SU-DHL-6 (cell line): ENCODE measurements at regions not wholly inside any gene's neighbourhood (a gene's known extent, or its start where the extent isn't known, plus 50 kb on each side); places are given as distances from the start of the nearest gene placed in this dataset.

Experiments used
- EZH2phosphoT487 ChIP-seq: fragments of 200-600 bp; sonication (generic), shearing (Covaris generic); conservative IDR thresholded peaks from 2 replicates; pipeline ENCODE4 v1.6.1; 2018; ENCODE audit warnings: mild to moderate bottlenecking, antibody characterized with exemption, low read length, moderate library complexity, mixed read lengths
- TF ChIP-seq, protein P1 (sequence below): fragments of 200-600 bp; sonication (generic); IDR thresholded peaks from one replicate; pipeline ENCODE4 v1.5.1; 2017; ENCODE audit warnings: antibody characterized with exemption, mild to moderate bottlenecking, low read length, moderate library complexity; ENCODE audit not compliant: insufficient read depth, poor library complexity, severe bottlenecking

- TF ChIP-seq, protein P1, sequence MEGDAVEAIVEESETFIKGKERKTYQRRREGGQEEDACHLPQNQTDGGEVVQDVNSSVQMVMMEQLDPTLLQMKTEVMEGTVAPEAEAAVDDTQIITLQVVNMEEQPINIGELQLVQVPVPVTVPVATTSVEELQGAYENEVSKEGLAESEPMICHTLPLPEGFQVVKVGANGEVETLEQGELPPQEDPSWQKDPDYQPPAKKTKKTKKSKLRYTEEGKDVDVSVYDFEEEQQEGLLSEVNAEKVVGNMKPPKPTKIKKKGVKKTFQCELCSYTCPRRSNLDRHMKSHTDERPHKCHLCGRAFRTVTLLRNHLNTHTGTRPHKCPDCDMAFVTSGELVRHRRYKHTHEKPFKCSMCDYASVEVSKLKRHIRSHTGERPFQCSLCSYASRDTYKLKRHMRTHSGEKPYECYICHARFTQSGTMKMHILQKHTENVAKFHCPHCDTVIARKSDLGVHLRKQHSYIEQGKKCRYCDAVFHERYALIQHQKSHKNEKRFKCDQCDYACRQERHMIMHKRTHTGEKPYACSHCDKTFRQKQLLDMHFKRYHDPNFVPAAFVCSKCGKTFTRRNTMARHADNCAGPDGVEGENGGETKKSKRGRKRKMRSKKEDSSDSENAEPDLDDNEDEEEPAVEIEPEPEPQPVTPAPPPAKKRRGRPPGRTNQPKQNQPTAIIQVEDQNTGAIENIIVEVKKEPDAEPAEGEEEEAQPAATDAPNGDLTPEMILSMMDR = no peak
- TF ChIP-seq EZH2phosphoT487 = no peak
These were observed 935.8 kb downstream of the DTWD2 start for GRCh38 chr5:118052503-118052902.
